Mesenchymal stem cell (in vitro differentiated cells and primary cell): ENCODE measurements at regions not wholly inside any gene's neighbourhood (a gene's known extent, or its start where the extent isn't known, plus 50 kb on each side); places are given as distances from the start of the nearest gene placed in this dataset.

Source experiments
- DNase-seq: peaks from one replicate; pipeline ENCODE4 v3.0.0-alpha.2; 2013
- H2AFZ ChIP-seq: one replicate; pipeline ENCODE4 v1.6.1; 2013; ENCODE audit warnings: low read depth, mild to moderate bottlenecking, control low read depth, inconsistent platforms, low read length, moderate library complexity
- H2AK5ac ChIP-seq: 2 replicates; pipeline ENCODE4 v1.6.1; 2013; ENCODE audit warnings: low read length, moderate library complexity, mild to moderate bottlenecking, inconsistent platforms; ENCODE audit not compliant: severe bottlenecking
- H2BK120ac ChIP-seq: one replicate; pipeline ENCODE4 v1.6.1; 2013; ENCODE audit warnings: low read depth, mild to moderate bottlenecking, inconsistent platforms, low read length, moderate library complexity
- H2BK12ac ChIP-seq, 2 experiments: one replicate each; pipeline ENCODE4 v1.6.1; 2013; ENCODE audit warnings: inconsistent platforms in 2 of 2, low read length in 2 of 2, mild to moderate bottlenecking in 2 of 2, moderate library complexity in 2 of 2, control low read depth in 1 of 2
- H2BK15ac ChIP-seq: one replicate; pipeline ENCODE4 v1.6.1; 2013; ENCODE audit warnings: mild to moderate bottlenecking, low read depth, inconsistent platforms; ENCODE audit not compliant: poor library complexity, severe bottlenecking
- H2BK5ac ChIP-seq: 2 replicates; pipeline ENCODE4 v1.6.1; 2013; ENCODE audit warnings: low read depth, mild to moderate bottlenecking, low read length, control low read depth, inconsistent platforms; ENCODE audit not compliant: poor library complexity, severe bottlenecking
- H3K14ac ChIP-seq, 2 experiments: one replicate each; pipeline ENCODE4 v1.6.1; 2013; ENCODE audit warnings: inconsistent platforms in 2 of 2, low read length in 2 of 2, control low read depth in 1 of 2, mild to moderate bottlenecking in 1 of 2, moderate library complexity in 1 of 2
- H3K18ac ChIP-seq, 2 experiments: one replicate each; pipeline ENCODE4 v1.6.1; 2013; ENCODE audit warnings: inconsistent platforms in 2 of 2, low read length in 2 of 2, control low read depth in 1 of 2, low read depth in 1 of 2, mild to moderate bottlenecking in 1 of 2
- H3K23ac ChIP-seq, 2 experiments: one replicate each; pipeline ENCODE4 v1.6.1; 2013; ENCODE audit warnings: inconsistent platforms in 2 of 2, low read length in 2 of 2, mild to moderate bottlenecking in 2 of 2, moderate library complexity in 2 of 2, control low read depth in 1 of 2
- H3K27ac ChIP-seq: 2 replicates; pipeline ENCODE4 v1.5.1; 2013; ENCODE audit warnings: mild to moderate bottlenecking, moderate library complexity, low read length, control low read depth, inconsistent platforms; ENCODE audit not compliant: poor library complexity, severe bottlenecking
- H3K27me3 ChIP-seq, 2 experiments: 2 replicates each; pipeline versions ENCODE4 v1.6.1 to v1.7.0; 2013; ENCODE audit warnings: low read length in 2 of 2, mild to moderate bottlenecking in 2 of 2, moderate library complexity in 2 of 2, control low read depth in 1 of 2, inconsistent platforms in 1 of 2; ENCODE audit not compliant: control insufficient read depth in 1 of 2, insufficient read depth in 1 of 2
- H3K36me3 ChIP-seq, 2 experiments: 2 replicates each; pipeline versions ENCODE4 v1.6.1 to v1.7.0; 2013; ENCODE audit warnings: low read length in 2 of 2, control low read depth in 1 of 2, inconsistent platforms in 1 of 2, low read depth in 1 of 2, mild to moderate bottlenecking in 1 of 2; ENCODE audit not compliant: insufficient read depth in 2 of 2, control insufficient read depth in 1 of 2
- H3K4ac ChIP-seq, 2 experiments: one replicate each; pipeline ENCODE4 v1.6.1; 2013; ENCODE audit warnings: inconsistent platforms in 2 of 2, low read length in 2 of 2, mild to moderate bottlenecking in 2 of 2, moderate library complexity in 2 of 2, control low read depth in 1 of 2, low read depth in 1 of 2
- H3K4me1 ChIP-seq: 2 replicates; pipeline ENCODE4 v1.6.1; 2013; ENCODE audit warnings: low read depth, low read length, control low read depth; ENCODE audit not compliant: control insufficient read depth, insufficient read depth
- H3K4me2 ChIP-seq: 2 replicates; pipeline ENCODE4 v1.6.1; 2013; ENCODE audit warnings: low read length, mild to moderate bottlenecking, inconsistent platforms; ENCODE audit not compliant: poor library complexity, severe bottlenecking
- H3K4me3 ChIP-seq, 2 experiments: 2 replicates each; pipeline versions ENCODE4 v1.5.1 to v1.7.0; 2013; ENCODE audit warnings: low read length in 2 of 2, mild to moderate bottlenecking in 2 of 2, control low read depth in 1 of 2, low read depth in 1 of 2; ENCODE audit not compliant: insufficient read depth in 1 of 2
- H3K79me1 ChIP-seq: replicated peaks from 2 replicates; pipeline ENCODE4 v1.6.1; 2013; ENCODE audit warnings: mild to moderate bottlenecking, control low read depth, low read length, inconsistent platforms; ENCODE audit not compliant: poor library complexity, severe bottlenecking
- H3K9ac ChIP-seq: 2 replicates; pipeline ENCODE4 v1.7.0; 2013; ENCODE audit warnings: mild to moderate bottlenecking, low read length, moderate library complexity
- H3K9me3 ChIP-seq: 2 replicates; pipeline ENCODE4 v1.7.0; 2013; ENCODE audit warnings: mild to moderate bottlenecking, low read length; ENCODE audit not compliant: control insufficient read depth
- H4K8ac ChIP-seq: one replicate; pipeline ENCODE4 v1.6.1; 2013; ENCODE audit warnings: inconsistent platforms, mild to moderate bottlenecking, low read length, moderate library complexity
- H4K91ac ChIP-seq: one replicate; pipeline ENCODE4 v1.6.1; 2013; ENCODE audit warnings: mild to moderate bottlenecking, low read length, inconsistent platforms
- WGBS: methylation state at CpG from one replicate; pipeline ENCODE4 v1.1.7; 2013; ENCODE audit warnings: mixed read lengths; 5-methylcytosine and 5-hydroxymethylcytosine counted together

- Histone ChIP-seq H2BK15ac (no peak overlapping the region), H3K4ac (no peak overlapping the region), H3K4me3 (no peak overlapping the region), H2BK12ac (no peak overlapping the region), H3K36me3 (no peaks in the 10 kb centered on the region), H3K9ac (no peak overlapping the region), H3K27me3 (no peaks in the 10 kb centered on the region), H2AK5ac (no peak overlapping the region), H3K4me2 (no peak overlapping the region), H3K23ac (no peak overlapping the region), H3K79me1 (no peaks in the 10 kb centered on the region), H4K91ac (no peak overlapping the region), H3K9me3 (no peaks in the 10 kb centered on the region), H4K8ac (no peak overlapping the region), H3K14ac (no peak overlapping the region), H3K27ac (no peak overlapping the region), H3K18ac (no peak overlapping the region), H2BK120ac (no peak overlapping the region), H2BK5ac (no peak overlapping the region), H2AFZ (no peak overlapping the region), H3K4me1 (peaks cover 1% of the 10 kb centered on the region)
- DNase-seq: no peak
- 88% methylated on average over 2 of the region's 3 CpGs for WGBS
These were observed 509.6 kb downstream of the KCNJ2 start for GRCh38 chr17:70678889-70679288.

DNA sequence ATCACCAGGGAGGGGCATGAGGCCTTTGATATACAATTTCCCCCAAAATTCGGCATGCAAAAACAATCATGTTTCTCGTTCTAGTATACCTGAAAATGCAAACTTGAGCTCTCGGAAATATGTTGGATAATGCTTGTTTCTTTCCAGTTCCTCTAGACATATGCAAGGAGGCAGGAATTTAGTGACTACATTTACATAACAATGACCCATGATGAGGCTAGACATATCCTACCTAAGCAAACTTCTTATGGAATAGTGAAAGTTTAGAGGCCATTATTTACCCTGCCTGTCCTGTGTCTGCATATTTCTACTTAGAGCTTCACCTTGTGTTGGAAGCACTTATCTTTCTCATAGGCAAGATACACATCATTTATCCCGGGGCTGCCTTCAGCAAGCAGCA is 514.6 kb downstream of the KCNJ2 start:
- DNase-seq: no peak
- H3K9me3 ChIP-seq: no peaks in the 10 kb centered on the region
- H3K4me2 ChIP-seq: no peak overlapping the region
- no peak overlapping the region for H3K18ac ChIP-seq
- no peak overlapping the region for H4K8ac ChIP-seq
- no peak overlapping the region for H3K4ac ChIP-seq
- H3K79me1 ChIP-seq: no peaks in the 10 kb centered on the region
- H4K91ac ChIP-seq: no peak overlapping the region
- H3K27ac ChIP-seq: no peak overlapping the region
- peaks cover 1% of the 10 kb centered on the region for H3K4me1 ChIP-seq
- no peak overlapping the region for H2BK5ac ChIP-seq
- no peak overlapping the region for H2AK5ac ChIP-seq
- no peaks in the 10 kb centered on the region for H3K36me3 ChIP-seq
- H2BK12ac ChIP-seq: no peak overlapping the region
- H3K9ac ChIP-seq: no peak overlapping the region
- H3K4me3 ChIP-seq: no peak overlapping the region
- H3K14ac ChIP-seq: no peak overlapping the region
- no peaks in the 10 kb centered on the region for H3K27me3 ChIP-seq
- no peak overlapping the region for H2AFZ ChIP-seq
- WGBS: 20% methylated on average over 2 of the region's 4 CpGs
- H2BK120ac ChIP-seq: no peak overlapping the region
- no peak overlapping the region for H2BK15ac ChIP-seq
- no peak overlapping the region for H3K23ac ChIP-seq

- Histone ChIP-seq H3K23ac (no peak overlapping the region), H3K9ac (no peak overlapping the region), H2BK120ac (no peak overlapping the region), H3K4me2 (no peak overlapping the region), H3K9me3 (no peaks in the 10 kb centered on the region), H3K4me3 (no peak overlapping the region), H2BK12ac (no peak overlapping the region), H4K91ac (no peak overlapping the region), H3K27ac (no peak overlapping the region), H3K14ac (no peak overlapping the region), H3K36me3 (no peaks in the 10 kb centered on the region), H3K18ac (no peak overlapping the region), H2BK5ac (no peak overlapping the region), H2AK5ac (no peak overlapping the region), H3K4me1 (no peaks in the 10 kb centered on the region), H3K27me3 (no peaks in the 10 kb centered on the region), H3K79me1 (no peaks in the 10 kb centered on the region), H2BK15ac (no peak overlapping the region), H4K8ac (no peak overlapping the region), H3K4ac (no peak overlapping the region), H2AFZ (no peak overlapping the region)
- DNase-seq: no peak
- no CpG with 5 or more reads among the region's 1 CpG for WGBS
These were observed 518.1 kb downstream of the KCNJ2 start for GRCh38 chr17:70687421-70687820.

DNA sequence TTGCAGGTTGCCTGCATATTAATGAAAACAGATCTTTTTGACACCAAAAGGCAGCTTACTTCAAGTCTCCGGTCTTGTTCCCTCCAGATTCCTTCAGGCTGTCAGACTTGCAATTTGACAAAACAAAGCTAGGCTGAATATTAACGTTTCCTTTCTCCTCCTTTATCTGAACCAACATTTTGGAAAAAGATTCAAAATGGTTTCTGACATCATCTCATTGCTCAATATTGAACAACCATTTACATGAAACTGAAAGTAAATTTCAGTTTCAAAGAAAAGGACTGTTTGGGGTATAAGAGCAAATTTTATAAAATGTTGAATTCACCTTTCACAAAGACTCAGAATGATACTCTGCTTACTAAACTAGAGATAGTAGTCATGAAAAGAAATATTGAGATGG is 521.8 kb downstream of the KCNJ2 start:
- Histone ChIP-seq H2AK5ac (no peak overlapping the region), H3K27ac (no peak overlapping the region), H3K27me3 (no peaks in the 10 kb centered on the region), H3K79me1 (no peaks in the 10 kb centered on the region), H2AFZ (peak overlapping the region; percentile 42), H3K14ac (no peak overlapping the region), H3K4me1 (no peaks in the 10 kb centered on the region), H2BK12ac (no peak overlapping the region), H4K91ac (no peak overlapping the region), H3K36me3 (no peaks in the 10 kb centered on the region), H2BK120ac (no peak overlapping the region), H3K9me3 (no peaks in the 10 kb centered on the region), H2BK15ac (no peak overlapping the region), H3K4ac (no peak overlapping the region), H2BK5ac (no peak overlapping the region), H3K4me3 (no peak overlapping the region), H3K18ac (no peak overlapping the region), H3K23ac (no peak overlapping the region), H3K4me2 (no peak overlapping the region), H3K9ac (peak overlapping the region; percentile 51), H4K8ac (no peak overlapping the region)
- WGBS: 92% methylated on average over 2 of the region's 2 CpGs
- no peak for DNase-seq
